ENCODE measurements at regions not wholly inside any gene's neighbourhood (a gene's known extent, or its start where the extent isn't known, plus 50 kb on each side); places are given as distances from the start of the nearest gene placed in this dataset.

GRCh38 chr2:67854103-67854743 is 208.6 kb downstream of the C1D start:
- TF ChIP-seq ZNF8 (CRISPR knock-in tag; IDR thresholded peaks at IDR 0.05): no peak
- TF ChIP-seq ZNF70 (CRISPR knock-in tag; IDR thresholded peaks at IDR 0.05): peak; percentile 54; the same call in 1 of the 2 replicates
- TF ChIP-seq CSRNP3 (CRISPR knock-in tag; IDR thresholded peaks at IDR 0.05): peak; percentile 71; the same call in 1 of the 2 replicates
- TF ChIP-seq ZC3H10 (CRISPR knock-in tag; IDR thresholded peaks at IDR 0.05): no peak
- no peak for TF ChIP-seq BACH2 (CRISPR knock-in tag; IDR thresholded peaks at IDR 0.05; ENCODE audit: borderline replicate concordance)
- TF ChIP-seq TCF4 (CRISPR knock-in tag; IDR thresholded peaks at IDR 0.05; ENCODE audit: borderline replicate concordance): peak; percentile 85
- no peak for TF ChIP-seq PPARA (CRISPR knock-in tag; IDR thresholded peaks at IDR 0.05; ENCODE audit: borderline replicate concordance)
- TF ChIP-seq ISL1 (CRISPR knock-in tag; IDR thresholded peaks at IDR 0.05): peak; percentile 41; the same call in 1 of the 2 replicates
- peak; percentile 66 for TF ChIP-seq TSHZ2 (CRISPR knock-in tag; IDR thresholded peaks at IDR 0.05)
- TF ChIP-seq TOX (CRISPR knock-in tag; IDR thresholded peaks at IDR 0.05; ENCODE audit: borderline replicate concordance): no peak; the same call in 1 of the 2 replicates
- no peak for TF ChIP-seq CREB5 (CRISPR knock-in tag; IDR thresholded peaks at IDR 0.05; ENCODE audit: low read depth)
- no peak for TF ChIP-seq CSDC2 (CRISPR knock-in tag; IDR thresholded peaks at IDR 0.05)
- peak; percentile 84 for ATAC-seq

GRCh38 chr2:67854798-67855197 is 208.0 kb downstream of the C1D start:
- ATAC-seq: no peak
- no peak for TF ChIP-seq ESRRG (CRISPR knock-in tag; IDR thresholded peaks at IDR 0.05)
- no peak for TF ChIP-seq RARB (CRISPR knock-in tag; IDR thresholded peaks at IDR 0.05)
- no peak for TF ChIP-seq GLIS3 (CRISPR knock-in tag; IDR thresholded peaks at IDR 0.05)
- no peak for TF ChIP-seq CSRNP3 (CRISPR knock-in tag; IDR thresholded peaks at IDR 0.05)
- no peak for TF ChIP-seq TSHZ2 (CRISPR knock-in tag; IDR thresholded peaks at IDR 0.05)
- no peak for TF ChIP-seq ISL1 (CRISPR knock-in tag; IDR thresholded peaks at IDR 0.05)
- no peak for TF ChIP-seq SNAI2 (CRISPR knock-in tag; IDR thresholded peaks at IDR 0.05)
- TF ChIP-seq CSDC2 (CRISPR knock-in tag; IDR thresholded peaks at IDR 0.05): no peak

- no peak for ATAC-seq
- TF ChIP-seq PPARA (CRISPR knock-in tag; IDR thresholded peaks at IDR 0.05; ENCODE audit: borderline replicate concordance) (no peak), ZNF70 (CRISPR knock-in tag; IDR thresholded peaks at IDR 0.05) (no peak), CSDC2 (CRISPR knock-in tag; IDR thresholded peaks at IDR 0.05) (no peak), POU6F1 (CRISPR knock-in tag; IDR thresholded peaks at IDR 0.05; ENCODE audit: borderline replicate concordance, low read depth) (no peak), CREB5 (CRISPR knock-in tag; IDR thresholded peaks at IDR 0.05; ENCODE audit: low read depth) (no peak), ARNTL (CRISPR knock-in tag; IDR thresholded peaks at IDR 0.05; ENCODE audit: borderline replicate concordance, low read depth) (no peak), OSR1 (CRISPR knock-in tag; IDR thresholded peaks at IDR 0.05) (no peak), CSRNP3 (CRISPR knock-in tag; IDR thresholded peaks at IDR 0.05) (no peak), TOX (CRISPR knock-in tag; IDR thresholded peaks at IDR 0.05; ENCODE audit: borderline replicate concordance) (no peak)
Measured at GRCh38 chr2:67856866-67857265, 205.9 kb downstream of the C1D start.
